Fibroblast of peridontal ligament (primary cell): ENCODE measurements at regions not wholly inside any gene's neighbourhood (a gene's known extent, or its start where the extent isn't known, plus 50 kb on each side); places are given as distances from the start of the nearest gene placed in this dataset.
"Not testable (repeated sequence)": the region's sequence is repeated elsewhere in the genome, so short reads cannot be mapped to it uniquely, and the experiment has no call there.

Experiments
- DNase-seq: peaks from one replicate; pipeline ENCODE4 v3.0.0-alpha.2; 2010; ENCODE audit errors: extremely low read depth

DNA sequence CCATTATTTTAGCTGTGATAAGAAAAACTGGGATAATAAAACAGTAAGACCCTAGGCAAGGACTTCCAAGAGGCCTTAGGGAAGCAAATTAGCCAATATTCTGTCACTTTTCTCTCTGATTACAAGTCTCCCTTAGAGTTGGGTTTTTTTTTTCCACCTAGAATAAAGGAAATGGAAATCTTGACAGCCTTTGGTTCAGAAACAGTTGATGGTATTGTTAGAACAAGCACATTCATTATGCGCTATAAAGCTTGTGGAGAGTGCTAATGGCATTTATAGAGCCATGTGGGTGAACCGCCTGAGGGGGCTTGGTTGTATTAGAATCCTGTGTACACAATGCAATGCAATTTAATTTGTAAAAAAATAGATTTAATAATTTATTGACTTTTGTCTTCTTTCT lies 88.9 kb upstream of the OGFRL1 start:
- no peak for DNase-seq

DNA sequence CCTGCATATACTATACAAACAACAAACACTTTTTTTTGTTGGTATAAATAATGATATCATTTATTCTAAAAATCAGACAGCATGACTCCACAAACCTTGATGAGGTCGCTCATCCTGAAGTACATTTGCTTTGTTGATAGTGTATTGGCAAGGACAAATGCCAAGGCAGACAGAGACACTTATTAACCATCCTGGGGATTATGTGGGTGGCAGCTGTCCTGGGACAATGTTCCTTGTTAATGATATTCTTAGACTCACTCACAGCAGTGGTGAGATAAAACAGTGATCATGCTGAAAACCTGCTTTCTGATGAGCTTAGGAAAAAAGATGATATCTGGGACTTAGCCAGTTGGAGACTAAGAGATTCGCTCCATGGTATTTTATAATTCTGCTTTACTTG lies 85.4 kb upstream of the OGFRL1 start:
- DNase-seq = no peak

DNA sequence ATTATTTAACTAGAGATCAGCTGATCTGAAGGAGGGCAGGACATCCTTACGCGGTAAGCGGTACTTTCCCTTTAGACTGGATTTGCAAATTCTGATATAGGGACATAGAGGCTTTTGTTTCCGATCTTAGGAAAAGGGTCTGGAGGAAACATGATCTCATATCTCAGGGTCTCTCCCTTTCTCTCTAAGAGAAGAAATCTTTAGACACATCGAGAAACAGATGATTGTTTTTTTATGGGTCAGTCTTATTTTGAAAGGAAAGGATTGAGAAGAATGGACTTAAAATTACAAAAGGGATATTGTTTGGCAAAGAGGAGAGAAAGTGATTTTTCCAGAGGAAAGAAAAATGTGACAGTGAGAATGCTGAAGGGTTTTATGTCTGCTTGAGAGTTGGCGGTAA lies 83.9 kb upstream of the OGFRL1 start:
- no peak for DNase-seq

DNA sequence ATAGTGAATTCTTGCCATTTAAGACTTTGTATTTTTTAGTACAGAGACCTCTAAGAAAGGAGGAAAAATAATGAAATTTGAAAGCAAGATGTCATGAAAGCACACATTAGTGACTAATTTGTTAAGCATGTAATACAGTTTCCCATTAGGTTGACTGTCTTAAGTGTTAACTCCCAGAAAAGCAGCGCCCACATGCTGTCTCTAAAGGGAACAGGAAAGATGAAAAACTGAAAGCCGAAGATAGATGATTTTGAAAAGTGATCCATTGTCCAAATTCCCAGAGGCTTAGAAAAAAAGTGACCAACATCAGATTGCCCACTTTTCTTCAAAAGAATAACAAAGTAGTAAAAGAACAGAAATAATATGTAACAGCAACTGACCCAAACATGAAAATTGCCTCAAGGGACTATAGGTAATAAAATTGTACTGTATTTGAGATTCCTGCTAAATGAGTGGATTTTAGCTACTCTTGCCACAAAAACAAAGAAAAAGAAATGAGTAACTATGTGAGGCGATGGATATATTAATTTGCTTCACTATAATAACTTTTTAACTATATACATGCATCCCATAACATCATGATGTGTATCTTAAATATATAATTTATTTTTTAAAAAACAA lies 83.2 kb upstream of the OGFRL1 start:
- no peak for DNase-seq

DNA sequence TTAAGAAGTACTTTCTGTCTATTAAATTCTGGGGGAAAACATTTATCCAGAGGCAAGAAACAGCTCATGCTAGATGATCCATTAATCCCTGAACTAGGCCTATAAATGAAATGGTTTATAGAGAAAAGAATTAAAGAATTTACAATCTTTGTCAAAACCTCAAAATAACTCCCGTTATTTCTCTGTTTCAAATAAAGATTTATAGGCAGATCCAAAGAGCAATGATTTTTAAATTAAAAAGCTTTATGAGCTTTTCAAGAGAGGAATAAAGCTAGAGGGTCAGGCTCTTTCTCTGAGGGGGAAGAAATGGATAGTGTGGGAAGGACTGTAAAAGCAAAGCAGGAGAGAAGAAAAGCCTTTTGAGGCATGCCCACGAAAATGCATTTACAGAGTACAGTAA lies 82.5 kb upstream of the OGFRL1 start:
- DNase-seq = no peak

DNA sequence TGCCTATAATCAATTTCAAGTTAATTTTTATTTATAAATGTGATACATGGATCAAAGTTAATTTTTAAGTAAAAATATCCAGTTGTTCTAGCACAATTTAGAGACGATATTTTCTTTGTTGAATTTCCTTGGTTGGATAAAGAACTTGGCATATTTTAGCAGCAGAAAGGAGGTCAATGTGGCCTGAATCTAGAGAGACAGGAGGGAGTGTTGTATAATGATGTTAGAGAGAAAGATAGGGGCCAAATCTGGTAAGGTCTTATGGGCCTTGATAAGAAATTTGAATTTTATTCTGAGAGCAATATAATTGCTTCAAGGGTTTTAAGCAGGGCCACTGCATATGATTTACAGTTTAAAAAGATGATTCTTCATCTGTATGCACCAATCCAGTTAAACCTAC lies 79.4 kb upstream of the OGFRL1 start:
- DNase-seq = no peak

DNA sequence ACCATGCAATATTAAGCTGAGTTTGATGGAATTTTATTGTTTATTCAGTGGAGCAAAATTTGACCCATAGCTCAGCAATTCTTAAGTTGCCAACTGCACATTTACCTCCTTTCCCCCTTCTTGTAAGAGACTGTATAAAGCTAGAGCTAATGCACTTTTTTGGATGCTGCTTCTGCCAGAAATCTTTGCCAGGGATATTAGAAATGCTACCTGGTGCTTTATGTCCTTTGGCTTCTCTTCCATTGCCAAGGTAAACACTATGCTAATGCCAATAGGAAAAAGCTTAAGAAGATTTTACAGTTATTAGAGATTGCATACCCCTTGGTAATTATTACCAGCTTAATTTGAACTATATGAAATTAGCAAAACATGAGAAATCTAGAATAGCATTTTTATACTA lies 79.0 kb upstream of the OGFRL1 start:
- DNase-seq = no peak

DNA sequence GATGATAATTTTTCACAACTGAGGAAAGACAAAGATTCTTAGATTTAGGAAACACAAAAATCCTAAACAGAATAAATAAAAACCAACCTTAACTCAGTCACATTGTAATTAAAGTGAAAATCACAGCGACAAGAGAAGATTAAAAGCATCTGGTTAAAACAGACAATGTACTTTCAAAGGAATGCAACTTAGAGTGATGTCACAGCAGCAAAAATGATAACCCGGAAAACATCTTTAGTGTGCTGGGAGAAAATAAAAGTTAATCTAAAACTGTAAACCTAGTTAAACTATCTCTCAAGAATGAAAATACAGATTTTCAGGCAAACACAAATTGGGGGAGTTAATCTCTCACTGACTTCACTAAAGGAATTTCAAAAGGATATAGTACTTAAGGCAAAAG lies 76.8 kb upstream of the OGFRL1 start:
- DNase-seq = peak; percentile 36

DNA sequence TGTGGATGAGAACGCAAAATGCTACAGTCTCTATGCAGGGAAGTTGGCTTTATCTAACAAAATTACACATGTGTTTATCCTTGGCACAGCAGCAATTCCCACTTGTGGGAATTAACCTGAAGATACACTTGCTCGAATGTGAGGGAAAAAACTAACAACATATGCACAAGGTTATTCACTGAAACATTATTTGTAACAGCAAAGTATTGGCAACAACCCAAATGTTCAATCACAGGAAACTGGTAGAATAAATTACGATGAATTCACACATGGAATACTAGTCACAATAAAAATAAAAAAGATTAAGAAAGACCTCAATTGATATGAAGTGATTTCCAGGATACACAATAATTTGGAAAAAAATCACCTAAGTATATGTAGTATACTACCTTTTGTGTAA lies 68.1 kb upstream of the OGFRL1 start:
- DNase-seq = no peak

DNA sequence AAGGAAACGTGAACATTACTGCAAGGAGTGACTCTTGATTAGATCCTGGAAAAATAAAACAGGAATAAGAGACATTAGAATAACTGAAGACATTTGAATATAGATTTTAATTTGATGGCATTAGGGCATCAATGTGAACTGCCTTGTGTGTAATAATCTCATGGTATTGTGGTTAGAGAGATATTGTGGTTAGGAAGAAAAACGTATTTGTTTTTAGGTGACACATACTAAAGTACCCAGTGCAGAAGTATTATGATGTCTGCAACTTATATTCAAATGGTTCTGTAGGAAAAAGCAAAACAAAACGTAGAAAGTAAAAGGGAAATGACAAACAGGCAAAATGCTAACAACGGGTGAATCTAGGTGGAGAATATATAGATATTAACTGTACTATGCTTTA lies 65.9 kb upstream of the OGFRL1 start:
- no peak for DNase-seq

DNA sequence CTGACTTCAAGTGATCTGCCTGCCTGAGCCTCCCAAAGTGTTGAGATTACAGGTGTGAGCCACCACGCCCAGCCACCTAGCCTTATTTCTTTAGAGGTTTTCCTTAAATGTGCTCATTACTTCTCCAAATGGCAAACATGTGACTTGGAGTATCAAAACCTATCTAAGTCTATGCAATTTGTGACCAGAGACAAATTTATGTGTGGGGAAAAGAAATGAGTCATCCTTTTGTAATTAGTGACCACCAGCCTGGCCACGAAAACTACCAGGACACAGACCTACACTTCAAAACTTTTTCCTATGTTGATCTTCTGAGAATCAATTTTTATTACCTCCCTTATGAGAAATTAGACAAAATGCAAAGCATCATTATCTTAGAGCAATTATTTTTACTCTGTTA lies 64.6 kb upstream of the OGFRL1 start:
- DNase-seq = no peak

DNA sequence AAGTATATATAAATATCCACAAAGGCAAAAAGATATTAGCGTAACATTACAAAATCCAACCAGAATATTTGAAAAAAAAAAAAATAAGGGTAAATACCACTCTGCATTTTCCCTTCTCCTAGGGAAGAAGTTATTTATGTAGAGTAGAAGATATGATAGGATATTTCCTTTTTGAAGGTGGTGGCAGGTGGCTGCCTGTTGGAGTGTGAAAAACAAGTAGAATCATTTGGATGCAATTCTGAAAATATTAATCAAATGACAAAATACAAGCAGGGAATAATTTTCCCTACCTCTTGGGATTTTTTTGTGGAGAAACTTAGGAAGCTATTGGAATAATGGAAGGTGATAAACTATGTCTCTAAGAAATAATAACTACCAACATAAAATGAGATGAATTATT lies 62.5 kb upstream of the OGFRL1 start:
- DNase-seq = no peak

DNA sequence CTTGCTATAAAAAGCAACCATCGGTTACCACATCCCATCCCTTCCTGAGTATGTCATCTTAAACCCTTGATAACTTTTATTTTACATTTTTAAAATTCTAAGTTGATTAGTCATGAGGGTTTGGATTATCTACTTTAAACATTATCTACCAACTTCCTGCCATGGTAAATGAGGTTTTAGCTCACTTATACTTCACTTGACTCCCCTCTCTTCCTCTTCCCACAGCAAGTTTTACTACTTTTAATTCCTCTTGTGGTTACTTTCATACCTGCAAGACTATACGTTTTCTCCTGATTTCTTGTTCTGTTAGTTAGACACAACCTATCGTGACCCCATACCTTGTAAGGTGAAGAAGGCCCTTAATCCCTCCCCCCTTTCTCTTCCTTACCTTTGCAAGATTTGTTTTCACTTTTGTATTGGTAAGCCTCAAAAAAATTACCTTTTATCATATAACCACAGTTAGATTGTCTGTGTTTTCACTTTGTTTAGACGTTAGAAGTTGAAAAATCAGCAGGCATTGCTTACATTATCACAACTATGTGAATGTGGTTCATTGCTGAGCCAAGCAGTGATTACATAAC lies 60.1 kb upstream of the OGFRL1 start:
- DNase-seq = peak; percentile 49

DNA sequence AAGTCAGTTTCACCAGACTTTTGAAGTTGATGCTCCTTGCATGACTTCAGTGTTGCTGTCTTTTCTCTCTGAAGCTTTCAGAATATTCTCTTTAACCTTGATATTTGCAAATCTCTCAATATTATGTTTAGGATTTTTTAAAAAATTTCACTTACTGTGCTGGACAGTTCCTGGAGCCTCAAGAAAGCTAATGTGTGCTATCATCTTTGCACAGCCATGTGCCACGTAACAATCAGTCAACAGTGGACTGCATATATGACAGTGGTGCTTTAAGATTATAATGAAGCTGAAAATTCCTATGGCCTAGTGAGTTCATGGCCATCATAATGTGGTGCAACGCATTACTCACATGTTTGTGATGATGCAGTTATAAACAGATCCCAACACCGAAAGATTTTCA lies 59.1 kb upstream of the OGFRL1 start:
- no peak for DNase-seq

DNA sequence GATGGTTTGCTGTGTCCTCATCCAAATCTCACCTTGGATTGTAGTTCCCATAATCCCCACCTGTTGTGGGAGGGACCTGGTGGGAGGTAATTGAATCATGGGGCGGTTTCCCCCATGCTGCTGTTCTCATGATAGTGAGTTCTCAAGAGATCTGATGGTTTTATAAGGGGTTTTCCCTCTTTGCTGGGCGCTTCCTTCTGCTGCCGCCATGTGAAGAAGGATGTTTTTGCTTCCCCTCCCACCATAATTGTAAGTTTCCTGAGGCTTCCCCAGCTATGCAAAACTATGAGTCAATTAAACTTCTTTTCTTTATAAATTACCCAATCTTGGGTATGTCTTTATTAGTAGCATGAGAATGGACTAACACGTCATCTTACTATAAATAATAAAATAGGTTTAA lies 55.7 kb upstream of the OGFRL1 start:
- not testable (repeated sequence) for DNase-seq

DNA sequence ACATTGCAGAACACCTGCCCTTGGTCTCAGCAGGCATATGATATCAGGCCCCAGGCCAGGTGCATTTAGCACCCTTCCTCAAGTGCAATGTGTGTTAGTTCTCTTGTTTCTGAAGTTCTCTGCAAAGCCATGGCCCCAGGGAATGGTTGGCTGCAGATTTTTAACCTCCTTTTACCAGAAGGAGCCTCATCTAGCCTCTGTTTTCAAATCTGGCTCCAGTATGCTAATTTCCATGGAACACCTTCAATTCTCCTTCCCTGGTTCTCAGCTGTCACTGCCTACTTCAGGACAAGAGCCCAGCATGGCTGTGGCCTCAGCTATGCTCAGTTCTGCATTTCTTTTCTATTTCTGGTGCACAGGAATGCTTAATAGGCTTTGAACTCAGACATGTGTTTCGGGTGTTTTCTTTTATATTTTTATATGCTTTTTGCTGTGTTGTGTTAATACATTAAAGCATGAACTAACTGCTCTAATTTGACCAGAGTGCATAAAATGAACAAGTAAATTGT lies 51.6 kb upstream of the OGFRL1 start:
- DNase-seq = no peak

DNA sequence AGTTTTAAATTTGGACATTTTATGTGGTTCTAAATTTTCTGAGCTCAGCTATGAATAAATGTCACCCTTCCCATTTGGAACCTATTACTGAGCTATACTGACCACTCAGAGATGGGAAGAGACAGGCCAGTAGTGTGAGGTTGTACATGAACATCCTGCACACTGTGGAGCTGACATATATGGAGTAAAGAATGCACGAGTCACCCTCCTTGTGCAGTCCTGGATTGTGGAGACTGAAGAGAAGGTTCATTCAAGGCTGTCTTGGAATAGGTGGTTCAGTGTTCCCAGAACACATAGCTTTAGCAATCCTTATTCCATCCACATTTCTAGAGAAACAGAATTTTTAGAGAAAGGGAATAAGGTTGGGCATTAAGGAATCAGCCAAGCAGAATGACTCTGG lies 50.3 kb upstream of the OGFRL1 start:
- DNase-seq = peak; percentile 29
